SKM-1 (cell line): ENCODE measurements at regions not wholly inside any gene's neighbourhood (a gene's known extent, or its start where the extent isn't known, plus 50 kb on each side); places are given as distances from the start of the nearest gene placed in this dataset.

Source experiments
- DNase-seq: peaks from one replicate; lab custom pipeline; 2025; ENCODE audit not compliant: unreplicated experiment; lab: John Stamatoyannopoulos, UW

DNA sequence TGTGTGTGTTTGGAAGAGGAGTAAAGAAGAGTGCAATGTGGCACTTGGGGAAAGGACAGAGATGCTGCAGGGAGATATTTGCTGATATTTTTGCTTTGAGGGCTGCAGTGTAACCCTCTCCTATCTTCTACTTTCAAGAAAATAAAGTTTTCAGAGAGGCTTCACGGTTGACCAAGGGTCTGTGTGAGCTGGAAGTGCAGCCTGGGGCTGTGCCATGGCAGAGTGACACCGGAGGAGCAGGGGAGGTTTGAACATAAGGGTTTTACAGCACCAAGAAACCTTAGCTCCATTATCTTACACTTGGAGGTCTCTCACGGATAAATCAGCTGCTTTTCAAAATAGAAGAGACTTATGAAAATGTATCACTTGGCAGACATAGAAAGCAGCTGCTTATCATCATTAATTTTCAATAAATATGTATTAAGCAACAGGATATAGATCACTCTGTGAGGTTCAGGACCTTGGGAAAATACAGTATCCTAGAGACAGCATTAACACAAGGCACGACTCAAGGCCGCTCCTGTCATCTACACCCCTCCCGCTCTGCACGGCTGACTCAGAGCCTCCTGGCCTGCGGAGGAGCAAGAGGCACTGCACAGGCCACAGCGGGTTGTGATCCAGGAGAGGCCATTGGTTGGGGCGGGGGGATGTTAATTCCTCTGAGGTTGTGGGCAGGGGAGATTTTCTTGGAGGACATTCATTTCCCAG, 127.8 kb downstream of the COPS8 start:
- no peak for DNase-seq

GRCh38 chr2:237214030-237214675, 128.5 kb downstream of the COPS8 start:
- no peak for DNase-seq

DNA sequence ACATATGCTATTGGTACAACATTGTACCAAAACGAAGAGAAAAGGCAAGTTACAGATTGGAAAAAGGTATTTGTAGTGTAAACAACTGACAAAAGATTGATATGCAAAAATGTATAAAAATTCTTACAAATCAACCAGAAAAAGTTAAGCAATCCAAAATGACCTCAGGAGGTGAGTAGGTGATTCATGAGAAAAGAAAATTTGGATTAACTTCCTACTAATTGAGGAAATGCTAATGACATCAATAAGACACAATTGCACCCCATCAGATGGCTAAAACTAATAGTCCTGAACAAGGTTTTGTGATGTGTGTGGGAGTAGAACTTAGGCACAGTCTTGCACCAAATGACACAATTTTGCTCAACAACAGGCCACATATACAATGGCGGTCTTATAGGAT, 129.3 kb downstream of the COPS8 start:
- DNase-seq = no peak

DNA sequence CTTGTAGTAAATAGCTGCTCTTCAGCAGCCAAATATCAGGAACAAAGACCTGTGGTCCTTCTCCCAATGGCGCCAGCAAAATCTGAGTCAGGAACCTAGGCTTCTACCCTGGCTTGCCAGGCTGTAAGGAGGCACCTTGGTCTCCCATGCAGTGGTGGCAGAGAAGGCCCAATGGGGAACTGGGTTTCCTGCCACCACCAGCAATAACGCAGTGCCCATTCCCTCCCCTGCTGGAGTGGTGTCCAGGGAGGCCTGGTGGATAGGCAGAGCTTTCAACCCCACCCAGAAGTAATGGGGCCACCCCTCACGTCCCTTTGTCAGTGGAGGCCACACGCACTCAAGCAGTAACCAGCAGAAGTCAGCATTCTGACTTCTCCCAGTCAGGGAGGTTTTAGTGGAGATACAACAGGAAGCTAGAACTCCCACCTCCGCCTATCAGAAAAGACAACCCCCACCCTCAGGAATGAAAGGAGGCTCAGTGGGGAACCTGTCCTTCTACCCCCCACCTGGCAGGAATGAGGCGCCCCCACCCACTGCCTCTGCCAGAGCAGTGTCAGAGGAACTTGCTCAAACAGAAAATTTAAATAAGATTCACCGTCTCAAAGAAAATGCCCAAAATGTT, 132.4 kb downstream of the COPS8 start:
- DNase-seq = no peak

DNA sequence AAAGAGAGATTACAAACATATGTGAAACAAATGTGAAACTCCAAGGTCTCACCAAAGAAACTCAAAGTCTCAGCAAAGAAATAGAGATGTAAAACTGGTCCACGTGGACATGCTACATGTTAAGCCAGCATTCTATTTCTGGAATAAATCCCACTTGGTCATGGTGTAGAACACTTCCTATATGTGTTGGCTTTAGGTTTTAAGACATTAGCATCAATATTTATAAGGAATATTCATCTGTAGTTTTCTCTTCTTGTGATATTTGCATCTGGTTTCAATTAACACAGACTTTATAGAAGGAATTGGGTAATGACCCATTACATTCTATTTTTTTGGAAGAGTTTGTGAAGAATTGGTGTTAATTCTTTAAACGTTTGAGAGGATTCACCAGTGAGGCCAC, 133.1 kb downstream of the COPS8 start:
- no peak for DNase-seq

DNA sequence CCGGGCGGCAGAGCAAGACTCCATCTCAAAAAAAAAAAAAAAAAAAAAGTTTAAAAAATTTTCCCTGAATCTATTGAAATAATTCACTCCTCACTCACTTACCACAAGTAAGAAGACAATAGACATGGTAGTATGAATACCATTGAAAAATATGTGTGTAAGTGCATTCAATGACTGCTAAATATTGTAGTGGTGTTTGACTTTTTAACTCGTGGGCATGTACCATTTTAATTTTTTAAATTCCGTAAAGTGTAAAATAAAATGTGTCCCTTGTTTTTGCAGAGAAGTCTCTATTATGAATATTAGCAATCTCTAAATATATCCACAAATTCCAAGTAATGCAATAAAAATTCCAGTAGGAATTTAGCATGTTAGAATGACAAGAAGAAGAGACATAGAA, 134.1 kb downstream of the COPS8 start:
- DNase-seq = no peak

DNA sequence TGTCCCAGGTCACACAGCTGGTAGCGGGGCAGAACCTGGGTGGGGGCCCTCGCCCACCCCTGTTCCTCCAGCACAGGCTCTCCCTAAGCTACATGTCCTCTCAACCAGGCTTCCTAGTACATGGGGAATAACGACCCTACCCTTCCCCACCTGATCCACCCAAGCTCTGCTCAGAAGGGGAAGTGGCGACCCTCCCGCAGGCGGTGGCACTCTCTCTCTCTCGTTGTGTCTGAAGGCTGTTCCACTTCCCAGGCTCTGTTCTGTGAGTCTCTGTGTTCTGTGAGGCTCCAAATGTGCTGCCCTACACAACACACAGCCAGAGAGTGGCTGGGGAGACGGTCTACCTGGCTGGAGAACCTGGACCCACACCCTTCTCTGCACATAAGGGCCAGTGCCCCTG, 135.8 kb downstream of the COPS8 start:
- no peak for DNase-seq

- no peak for DNase-seq
Observed at GRCh38 chr2:237222178-237222577, 136.5 kb downstream of the COPS8 start.

- DNase-seq = no peak
Observed at GRCh38 chr2:237222601-237223041, 136.9 kb downstream of the COPS8 start.

- no peak for DNase-seq
Observed at GRCh38 chr2:237223201-237223861, 137.6 kb downstream of the COPS8 start.

DNA sequence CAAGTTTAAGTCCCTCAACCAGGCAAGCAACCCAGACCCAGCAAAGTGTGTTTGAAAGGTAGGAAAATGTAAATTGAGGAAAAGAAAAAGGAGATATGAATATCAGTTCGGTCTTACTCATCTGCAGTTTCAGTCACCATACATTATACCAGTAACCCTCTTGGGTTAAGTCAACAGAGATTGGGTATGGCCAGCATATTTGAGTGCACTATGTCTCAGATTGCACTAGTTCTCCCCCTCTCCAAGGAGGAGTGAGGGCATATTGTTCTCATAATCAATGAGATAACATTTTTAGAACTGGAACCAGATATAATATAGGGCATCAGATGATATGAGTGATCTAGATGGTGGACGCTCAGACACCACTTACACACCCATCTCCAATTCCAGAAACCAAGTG, 141.5 kb downstream of the COPS8 start:
- no peak for DNase-seq

DNA sequence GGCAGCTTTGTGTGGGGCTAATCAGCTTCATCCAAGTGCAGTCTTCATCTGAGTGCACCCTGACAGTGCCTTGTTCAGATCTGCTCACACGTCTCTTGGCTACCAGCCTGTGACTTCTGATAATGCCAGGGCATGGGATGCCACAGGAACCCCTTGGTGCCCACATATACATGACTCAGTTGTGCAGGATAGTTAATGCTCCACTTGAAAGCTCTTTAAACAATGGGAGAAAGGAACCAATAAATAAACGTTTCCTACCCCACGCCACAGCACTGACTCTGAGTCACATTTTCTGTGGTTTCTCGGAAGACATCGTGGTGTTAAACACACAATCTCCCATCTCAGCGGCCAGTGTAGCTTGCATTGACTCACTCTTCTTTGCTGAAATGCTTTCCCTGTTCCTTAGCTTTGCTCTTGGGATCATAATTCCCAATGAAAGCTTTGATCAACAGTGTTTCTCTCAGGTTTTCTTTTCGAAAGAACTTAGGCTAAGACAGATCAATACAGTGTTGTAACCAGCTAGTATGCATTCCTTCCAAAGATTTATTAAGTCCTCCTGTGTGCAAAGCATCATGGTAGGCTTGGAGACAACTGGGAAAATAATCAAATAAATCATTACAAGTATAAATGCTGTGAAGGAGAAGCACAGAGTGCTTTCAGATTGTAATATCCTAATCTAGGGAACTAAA, 142.0 kb downstream of the COPS8 start:
- no peak for DNase-seq

DNA sequence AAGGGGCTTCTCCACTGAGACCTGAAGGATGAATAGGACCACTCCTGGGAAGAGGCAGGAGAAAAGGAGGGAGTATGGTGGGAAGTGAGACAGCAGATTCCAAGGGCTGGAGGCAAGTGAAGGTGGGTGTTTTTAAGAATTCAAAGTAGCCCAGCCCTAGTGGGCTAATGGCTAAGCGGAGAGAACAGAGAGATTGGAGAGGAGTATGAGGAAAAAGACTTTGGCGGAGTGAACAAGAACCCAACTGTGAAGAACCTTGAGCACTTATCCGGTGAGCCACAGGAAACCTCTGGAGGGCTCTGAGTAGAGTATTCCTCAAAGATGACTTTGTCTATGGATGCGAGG, 142.6 kb downstream of the COPS8 start:
- DNase-seq = no peak

- DNase-seq = no peak
Observed at GRCh38 chr2:237229905-237230304, 144.2 kb downstream of the COPS8 start.

GRCh38 chr2:237230355-237230754, 144.7 kb downstream of the COPS8 start:
- no peak for DNase-seq

GRCh38 chr2:237231593-237231992, 145.9 kb downstream of the COPS8 start:
- no peak for DNase-seq

- DNase-seq = no peak
Observed at GRCh38 chr2:237232166-237232565, 146.5 kb downstream of the COPS8 start.

- no peak for DNase-seq
Observed at GRCh38 chr2:237234268-237234667, 148.6 kb downstream of the COPS8 start.

GRCh38 chr2:237235383-237236095, 149.8 kb downstream of the COPS8 start:
- no peak for DNase-seq

DNA sequence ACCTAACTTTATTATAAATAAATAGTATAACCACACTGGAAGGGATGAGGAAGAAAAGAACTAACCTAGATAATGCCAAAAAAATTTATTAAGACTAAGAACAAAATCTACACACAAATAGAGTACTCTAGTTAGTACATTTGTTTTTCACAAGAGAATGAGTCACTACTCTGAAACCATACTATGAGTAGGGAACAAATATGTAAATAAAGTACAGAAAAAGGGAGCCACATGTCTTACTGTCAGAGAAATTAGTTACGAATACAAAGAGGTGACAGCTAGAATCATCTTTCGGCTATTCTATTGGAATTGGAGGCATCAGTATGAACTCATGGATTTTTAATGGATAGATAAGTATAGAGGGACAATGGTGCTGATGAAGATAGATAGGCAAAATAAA, 150.5 kb downstream of the COPS8 start:
- DNase-seq = no peak

DNA sequence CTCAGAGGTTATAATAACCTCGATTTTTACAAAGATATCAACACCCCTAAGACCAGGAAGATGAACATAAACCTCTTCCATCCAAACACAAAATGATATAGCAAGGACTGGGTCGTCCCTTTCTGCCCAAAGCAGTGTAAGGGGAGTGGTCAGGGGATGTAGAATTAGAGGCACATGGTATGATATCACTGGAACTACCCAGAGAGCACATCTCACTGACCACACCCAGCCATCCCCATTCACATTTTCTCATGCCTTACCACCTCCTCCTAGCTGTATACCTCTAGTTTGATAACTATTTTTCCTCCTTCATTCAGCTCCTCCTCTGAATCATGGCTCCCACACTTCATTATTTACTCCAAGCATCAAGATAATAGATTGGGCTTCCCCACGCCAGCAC, 152.6 kb downstream of the COPS8 start:
- DNase-seq = no peak
